ENCODE measurements at regions not wholly inside any gene's neighbourhood (a gene's known extent, or its start where the extent isn't known, plus 50 kb on each side); places are given as distances from the start of the nearest gene placed in this dataset.

DNA sequence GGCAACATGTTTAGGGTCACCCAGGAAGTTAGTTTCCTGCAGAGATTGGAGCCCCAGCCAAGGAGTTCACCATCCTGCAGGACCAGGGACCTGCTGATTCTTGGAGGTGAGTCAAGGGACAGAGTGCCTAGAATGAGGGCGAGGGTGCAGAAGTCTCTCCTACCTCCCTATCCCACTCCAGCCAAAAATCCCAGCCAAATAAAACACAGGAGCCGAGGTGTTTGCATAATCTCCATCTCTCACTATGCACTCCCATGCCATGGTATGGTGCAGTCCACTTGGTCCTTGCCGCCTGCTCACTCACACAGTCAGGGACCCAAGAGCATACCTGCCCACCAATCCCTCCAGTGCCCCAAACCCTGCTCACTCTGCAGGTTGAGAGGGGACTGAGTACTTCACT lies 294.2 kb downstream of the UACA start:
- H3K4me1 ChIP-seq, result peaks cover 5 to 11% (median 10%) of the 10 kb centered on the region in 4 donors
- no peak for DNase-seq (ENCODE audit: extremely low spot score)
- no peaks in the 10 kb centered on the region for H3K9me3 ChIP-seq
- 85% methylated on average over 3 of the region's 3 CpGs for whole genome bisulfite sequencing
- no peak overlapping the region for H3K27ac ChIP-seq (replicated peaks in 1 of 4)
- intact Hi-C loops (cut with DNase I), result loop anchor here (10.0 kb wide), 1 partner anchor 374 kb away; the partner anchor contains the start of gene TLE3
- H3K27me3 ChIP-seq, result peaks cover 0 to 5% (median 0%) of the 10 kb centered on the region in 4 donors
- H3K4me3 ChIP-seq, result no peak overlapping the region
- TF ChIP-seq POLR2AphosphoS5 (IDR thresholded peaks at IDR 0.05) (no peak), POLR2A (IDR thresholded peaks at IDR 0.05; ENCODE audit: low read depth) (no peak)
- H3K36me3 ChIP-seq, result no peaks in the 10 kb centered on the region

DNA sequence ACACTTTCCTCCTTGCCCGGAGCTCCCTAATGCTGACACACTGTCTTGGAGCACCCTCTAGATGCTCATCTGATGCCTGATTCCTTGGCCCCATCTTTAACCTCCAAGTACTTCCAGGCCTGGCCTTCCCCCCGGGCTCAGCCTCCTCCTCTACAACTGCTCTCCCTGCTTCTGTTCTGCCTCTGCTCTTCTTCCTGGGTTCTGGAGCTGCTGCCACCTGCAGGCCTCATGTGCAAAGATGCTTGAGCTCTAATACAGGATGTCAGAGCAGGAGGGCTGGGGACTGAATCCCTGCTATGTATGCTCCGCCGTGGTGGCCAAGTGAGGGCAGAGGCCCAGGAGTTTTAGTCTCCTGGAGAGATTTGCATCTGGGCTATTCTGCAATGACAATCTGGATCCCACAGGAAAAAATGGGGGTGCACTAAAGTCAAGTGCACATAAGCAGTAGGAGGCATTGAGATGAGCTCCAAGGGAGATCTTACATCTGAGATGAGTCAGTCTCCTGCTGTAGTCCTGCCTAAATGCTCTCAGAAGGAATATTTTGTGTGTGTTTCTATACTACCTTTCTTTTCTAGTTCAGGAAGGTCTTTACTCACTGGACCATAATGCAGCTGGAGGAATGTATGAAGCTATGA lies 296.3 kb downstream of the UACA start:
- Histone ChIP-seq H3K27ac (replicated peaks in 1 of 4) (no peak overlapping the region), H3K36me3 (no peaks in the 10 kb centered on the region), H3K27me3 (peaks cover 0 to 2% (median 0%) of the 10 kb centered on the region in 4 donors), H3K4me3 (no peak overlapping the region), H3K9me3 (no peaks in the 10 kb centered on the region), H3K4me1 (peaks cover 0 to 9% (median 0%) of the 10 kb centered on the region in 4 donors)
- WGBS, result 67% methylated on average over 4 of the region's 4 CpGs
- no peak for DNase-seq (ENCODE audit: extremely low spot score)
- intact Hi-C loops (cut with DNase I), result loop anchor here (10.0 kb wide), 1 partner anchor 372 kb away; the partner anchor contains the start of gene TLE3
- TF ChIP-seq EP300 (IDR thresholded peaks at IDR 0.05), result no peak
- TF ChIP-seq, protein P1, sequence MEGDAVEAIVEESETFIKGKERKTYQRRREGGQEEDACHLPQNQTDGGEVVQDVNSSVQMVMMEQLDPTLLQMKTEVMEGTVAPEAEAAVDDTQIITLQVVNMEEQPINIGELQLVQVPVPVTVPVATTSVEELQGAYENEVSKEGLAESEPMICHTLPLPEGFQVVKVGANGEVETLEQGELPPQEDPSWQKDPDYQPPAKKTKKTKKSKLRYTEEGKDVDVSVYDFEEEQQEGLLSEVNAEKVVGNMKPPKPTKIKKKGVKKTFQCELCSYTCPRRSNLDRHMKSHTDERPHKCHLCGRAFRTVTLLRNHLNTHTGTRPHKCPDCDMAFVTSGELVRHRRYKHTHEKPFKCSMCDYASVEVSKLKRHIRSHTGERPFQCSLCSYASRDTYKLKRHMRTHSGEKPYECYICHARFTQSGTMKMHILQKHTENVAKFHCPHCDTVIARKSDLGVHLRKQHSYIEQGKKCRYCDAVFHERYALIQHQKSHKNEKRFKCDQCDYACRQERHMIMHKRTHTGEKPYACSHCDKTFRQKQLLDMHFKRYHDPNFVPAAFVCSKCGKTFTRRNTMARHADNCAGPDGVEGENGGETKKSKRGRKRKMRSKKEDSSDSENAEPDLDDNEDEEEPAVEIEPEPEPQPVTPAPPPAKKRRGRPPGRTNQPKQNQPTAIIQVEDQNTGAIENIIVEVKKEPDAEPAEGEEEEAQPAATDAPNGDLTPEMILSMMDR (IDR thresholded peaks at IDR 0.05), result peak; percentile 22 to 58 (median 48)

DNA sequence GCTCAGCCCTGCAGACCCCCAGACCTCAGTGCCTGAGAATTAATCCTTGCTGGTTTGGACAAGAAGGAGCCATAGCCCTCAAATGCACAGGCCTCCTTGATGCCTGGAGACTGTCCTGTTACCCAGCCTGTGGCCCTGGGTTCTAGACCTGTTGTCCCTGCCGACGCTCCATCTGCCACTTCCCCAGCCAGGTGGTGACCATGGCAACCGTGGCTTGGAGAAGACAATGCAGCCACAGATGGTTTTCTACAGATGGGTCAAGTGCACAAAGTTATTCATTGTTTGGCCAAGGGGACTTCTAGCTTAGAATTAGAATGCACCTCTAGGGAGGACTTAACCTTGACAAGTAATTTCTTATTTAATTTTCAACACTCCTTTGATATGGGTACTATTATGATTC lies 297.1 kb downstream of the UACA start:
- no peaks in the 10 kb centered on the region for H3K9me3 ChIP-seq
- intact Hi-C loops (cut with DNase I), result loop anchor here (10.0 kb wide), 1 partner anchor 372 kb away; the partner anchor contains the start of gene TLE3
- no peak overlapping the region for H3K4me3 ChIP-seq
- no peak for DNase-seq (ENCODE audit: extremely low spot score)
- H3K27ac ChIP-seq (replicated peaks in 1 of 4), result no peak overlapping the region
- peaks cover 0 to 9% (median 0%) of the 10 kb centered on the region in 4 donors for H3K4me1 ChIP-seq
- no peaks in the 10 kb centered on the region for H3K27me3 ChIP-seq
- no peaks in the 10 kb centered on the region for H3K36me3 ChIP-seq
- WGBS, result 60% methylated on average over 3 of the region's 3 CpGs
- no peak for TF ChIP-seq EP300 (IDR thresholded peaks at IDR 0.05)
- no peak for TF ChIP-seq POLR2A (IDR thresholded peaks at IDR 0.05; ENCODE audit: low read depth)

DNA sequence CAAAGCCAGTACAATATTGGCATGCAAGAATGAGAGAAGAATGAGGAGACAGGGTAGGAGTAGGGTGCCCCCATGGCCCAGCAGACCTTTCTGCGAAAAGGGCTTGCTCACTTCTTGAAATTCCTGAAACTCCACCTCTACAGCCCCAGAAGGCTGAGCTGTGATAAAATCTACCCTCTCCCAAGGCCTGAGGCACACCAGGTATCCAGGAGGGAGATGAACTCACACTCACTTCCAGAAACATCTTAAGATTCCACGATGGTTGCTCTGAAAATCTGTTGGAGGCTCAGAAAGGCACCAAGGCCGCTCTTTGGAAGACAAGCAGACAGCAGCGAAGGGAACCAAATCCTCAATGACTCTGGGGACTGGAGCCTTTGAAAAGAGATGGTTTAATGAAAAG lies 297.5 kb downstream of the UACA start:
- Histone ChIP-seq H3K27ac (replicated peaks in 1 of 4) (no peak overlapping the region), H3K36me3 (no peaks in the 10 kb centered on the region), H3K27me3 (no peaks in the 10 kb centered on the region), H3K4me3 (no peak overlapping the region), H3K9me3 (no peaks in the 10 kb centered on the region), H3K4me1 (peaks cover 0 to 9% (median 0%) of the 10 kb centered on the region in 4 donors)
- no peak for DNase-seq (ENCODE audit: extremely low spot score)
- intact Hi-C loops (cut with DNase I), result loop anchor here (10.0 kb wide), 1 partner anchor 371 kb away; the partner anchor contains the start of gene TLE3
- TF ChIP-seq POLR2A (IDR thresholded peaks at IDR 0.05; ENCODE audit: low read depth) (no peak), EP300 (IDR thresholded peaks at IDR 0.05) (no peak), POLR2AphosphoS5 (IDR thresholded peaks at IDR 0.05) (no peak)
- TF ChIP-seq, protein P1 (IDR thresholded peaks at IDR 0.05), result no peak
- 98% methylated on average over 4 of the region's 4 CpGs for WGBS

DNA sequence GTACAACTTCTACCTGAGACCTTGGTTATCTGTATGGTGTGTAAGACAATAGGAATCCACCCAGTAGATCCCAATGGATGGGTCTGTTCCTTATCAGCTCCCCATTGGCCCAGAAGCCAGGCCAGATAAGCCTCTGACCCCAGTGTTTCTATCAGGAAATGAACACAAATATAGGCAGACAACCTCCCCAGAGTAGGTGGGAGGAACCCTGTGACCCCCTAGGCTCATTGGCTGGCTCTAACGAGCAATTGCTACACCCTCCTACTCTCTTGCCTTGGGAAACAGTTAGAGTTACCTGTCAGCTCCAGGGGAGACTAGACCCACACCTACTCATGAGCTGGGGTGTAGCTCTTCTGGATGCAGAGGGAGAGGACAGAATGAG lies 299.9 kb downstream of the UACA start:
- H3K36me3 ChIP-seq, result no peaks in the 10 kb centered on the region
- intact Hi-C loops (cut with DNase I), result loop anchor here (10.0 kb wide), 1 partner anchor 369 kb away; the partner anchor contains the start of gene TLE3
- no peak for DNase-seq (ENCODE audit: extremely low spot score)

More for the DNA sequence above, 299.9 kb downstream of the UACA start:
- H3K4me3 ChIP-seq, result no peak overlapping the region
- TF ChIP-seq EP300 (IDR thresholded peaks at IDR 0.05), result no peak
- no peak for TF ChIP-seq POLR2AphosphoS5 (IDR thresholded peaks at IDR 0.05)
- TF ChIP-seq POLR2A (IDR thresholded peaks at IDR 0.05; ENCODE audit: low read depth), result no peak
- TF ChIP-seq, protein P1 (IDR thresholded peaks at IDR 0.05), result no peak
- 0% methylated on average over 1 of the region's 1 CpG for WGBS
- no peaks in the 10 kb centered on the region for H3K27me3 ChIP-seq
- H3K27ac ChIP-seq (replicated peaks in 1 of 4), result no peak overlapping the region
- peaks cover 0 to 9% (median 7%) of the 10 kb centered on the region in 4 donors for H3K4me1 ChIP-seq
- no peaks in the 10 kb centered on the region for H3K9me3 ChIP-seq
